GM13976 (cell line): ENCODE measurements at regions not wholly inside any gene's neighbourhood (a gene's known extent, or its start where the extent isn't known, plus 50 kb on each side); places are given as distances from the start of the nearest gene placed in this dataset.

ENCODE experiments used
- DNase-seq: peaks from one replicate; pipeline ENCODE4 v3.0.0; 2012; ENCODE audit warnings: low spot score
- CTCF ChIP-seq: IDR thresholded peaks from 2 replicates; pipeline ENCODE4 v1.5.1; 2012; ENCODE audit warnings: borderline replicate concordance, mild to moderate bottlenecking; ENCODE audit not compliant: insufficient read depth; ENCODE audit errors: extremely low read depth, missing control alignments, control extremely low read depth
- in situ Hi-C: fragments of 300-500 bp; cut with MboI; formaldehyde crosslinking; loops from one replicate; pipeline ENCODE4 v1.12.0; 2022; ENCODE audit warnings: low sequenced_read_pairs, mixed read lengths, inconsistent platforms; ENCODE audit not compliant: unreplicated experiment

GRCh38 chr4:110793890-110794554 is 171.1 kb upstream of the PITX2 start:
- in situ Hi-C loops: no loop called here
- DNase-seq: no peak
- TF ChIP-seq CTCF: no peak

DNA sequence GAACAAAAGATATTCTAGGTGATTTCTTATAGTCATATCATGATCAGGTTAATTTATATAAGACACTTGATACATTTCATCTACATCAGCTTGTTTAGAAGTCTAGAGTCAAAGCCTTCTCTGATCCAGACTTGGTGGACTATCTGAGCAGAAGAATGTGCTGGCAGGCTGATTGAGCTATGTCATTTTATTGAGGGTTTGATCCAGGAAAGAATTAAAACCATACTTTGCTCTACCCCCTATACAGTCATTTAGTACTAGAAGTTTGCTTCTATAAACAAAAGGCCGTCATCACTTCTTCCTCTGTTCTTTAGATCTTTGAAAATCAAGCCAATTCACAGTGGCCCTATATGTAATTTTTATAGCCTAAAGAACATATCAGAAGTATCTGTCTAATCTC is 173.1 kb upstream of the PITX2 start:
- DNase-seq: no peak
- in situ Hi-C loops: no loop called here
- no peak for TF ChIP-seq CTCF

- no peak for TF ChIP-seq CTCF
- in situ Hi-C loops: no loop called here
- DNase-seq: no peak
Measured at GRCh38 chr4:110797486-110797885, 174.6 kb upstream of the PITX2 start.

DNA sequence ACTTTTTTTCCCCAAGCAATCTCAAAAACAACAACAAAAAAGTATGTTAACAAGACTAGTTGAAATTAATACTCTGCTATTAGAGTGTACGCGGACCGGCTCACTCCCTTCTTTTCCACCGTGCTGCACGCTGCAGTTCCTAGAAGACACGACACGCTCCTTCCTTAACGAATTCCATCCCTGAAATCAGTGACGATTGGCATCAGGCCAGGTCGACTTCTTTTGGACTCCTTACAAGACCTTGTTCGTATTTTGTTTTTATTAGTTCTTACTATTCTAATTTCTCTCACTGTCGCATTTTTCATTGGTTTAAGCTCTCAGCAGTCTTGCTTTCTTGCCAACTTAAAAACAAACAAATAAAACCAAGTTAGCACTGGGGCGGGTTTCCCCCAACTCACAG is 175.8 kb upstream of the PITX2 start:
- no peak for TF ChIP-seq CTCF
- DNase-seq: no peak
- in situ Hi-C loops: no loop called here

- in situ Hi-C loops: no loop called here
- no peak for DNase-seq
- TF ChIP-seq CTCF: no peak
Measured at GRCh38 chr4:110799211-110799610, 176.3 kb upstream of the PITX2 start.

DNA sequence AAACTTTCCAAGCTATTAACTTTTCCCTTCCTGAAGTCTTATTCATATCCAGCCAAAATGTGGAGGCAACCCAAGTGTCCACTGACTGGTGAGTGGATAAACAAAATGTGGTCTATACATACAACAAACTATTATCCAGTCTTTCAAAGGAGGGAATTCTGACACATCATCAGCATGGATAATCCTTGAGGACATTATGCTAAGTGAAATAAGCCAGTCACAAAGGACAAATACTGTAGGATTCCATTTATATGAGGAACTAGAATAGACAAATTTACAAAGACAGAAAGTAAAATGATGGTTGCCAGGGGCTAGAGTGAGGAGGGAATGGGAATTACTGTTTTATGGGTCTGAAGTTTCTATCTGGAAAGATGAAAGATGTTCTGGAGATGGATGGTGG is 178.7 kb upstream of the PITX2 start:
- TF ChIP-seq CTCF: no peak
- DNase-seq: no peak
- in situ Hi-C loops: no loop called here
